HG03039 (cell line): ENCODE measurements at regions not wholly inside any gene's neighbourhood (a gene's known extent, or its start where the extent isn't known, plus 50 kb on each side); places are given as distances from the start of the nearest gene placed in this dataset.

Experiments used
- ATAC-seq: cut with Tn5 transposase; IDR thresholded peaks from one replicate; pipeline ENCODE4 v1.9.1; 2021; ENCODE audit warnings: mild to moderate bottlenecking, moderate library complexity; ENCODE audit not compliant: unreplicated experiment

DNA sequence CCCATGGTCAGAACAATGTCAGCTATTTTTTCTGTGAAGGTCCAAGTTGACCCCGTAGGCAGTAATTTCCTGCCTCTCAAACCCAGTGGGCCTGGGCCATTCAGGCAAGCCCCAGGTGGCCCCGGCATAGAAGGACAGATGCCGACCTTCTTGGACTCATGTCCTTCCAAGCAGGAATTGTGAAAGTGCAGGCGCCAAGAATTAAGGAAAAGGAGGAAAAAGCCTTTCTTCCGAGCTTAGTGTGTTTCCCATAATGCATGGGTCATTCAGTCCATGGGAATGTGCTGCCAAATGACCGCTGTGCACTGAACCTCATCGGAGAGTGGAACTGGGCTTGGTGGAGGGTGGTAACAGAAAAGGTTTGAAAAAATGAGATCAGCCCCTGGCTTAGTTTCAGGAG, 196.5 kb upstream of the HS3ST1 start:
- no peak for ATAC-seq

DNA sequence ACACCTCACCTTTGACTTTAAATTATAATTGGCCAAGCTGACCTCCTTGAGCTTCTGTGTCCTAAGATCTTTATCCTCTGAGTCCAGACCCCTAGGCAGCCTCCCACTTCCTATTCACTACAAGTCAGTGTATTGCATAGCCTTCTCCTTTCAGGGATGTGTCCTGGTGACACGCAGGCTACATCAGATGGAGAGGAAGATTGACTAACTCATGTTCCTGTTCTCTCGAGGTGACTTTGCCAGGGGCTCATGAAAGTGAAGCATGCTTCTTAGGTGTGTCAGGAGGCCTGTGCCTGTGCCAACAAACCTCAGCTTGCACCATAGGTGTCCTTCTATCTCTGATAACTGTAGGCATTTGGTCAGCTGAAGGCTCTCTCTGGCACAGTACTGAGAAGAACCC, 195.7 kb upstream of the HS3ST1 start:
- no peak for ATAC-seq

GRCh38 chr4:11623726-11624037, 195.0 kb upstream of the HS3ST1 start:
- ATAC-seq, result no peak

DNA sequence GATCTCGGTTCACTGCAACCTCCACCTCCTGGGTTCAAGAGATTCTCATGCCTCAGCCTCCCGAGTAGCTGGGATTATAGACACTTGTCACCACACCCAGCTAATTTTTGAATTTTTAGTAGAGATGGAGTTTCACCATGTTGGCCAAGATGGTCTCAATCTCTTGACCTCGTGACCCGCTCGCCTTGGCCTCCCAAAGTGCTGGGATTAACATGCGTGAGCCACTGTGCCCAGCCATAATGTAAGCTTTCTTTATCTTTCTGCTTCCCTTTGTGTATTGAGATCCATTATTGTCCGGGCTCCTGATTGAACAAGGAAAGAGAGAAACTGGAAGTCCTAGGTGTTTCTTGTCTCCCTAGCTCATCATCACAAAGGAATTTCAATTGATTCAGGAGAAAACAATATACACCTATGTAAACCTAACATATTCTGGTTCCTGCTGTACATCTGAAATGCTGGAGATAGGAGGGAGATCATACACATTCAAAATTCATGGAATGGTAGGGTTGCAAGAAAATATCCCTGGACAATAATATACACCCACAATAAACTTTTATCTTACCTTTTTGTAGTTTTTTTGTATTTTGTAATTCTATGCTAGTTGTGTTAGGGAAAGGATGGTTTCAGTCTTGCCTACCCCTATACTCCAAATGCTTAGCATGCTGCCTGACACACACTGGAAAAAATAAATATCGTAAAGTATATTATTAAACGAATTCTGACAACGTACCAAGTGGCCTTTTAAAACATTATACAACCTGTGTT, 194.4 kb upstream of the HS3ST1 start:
- no peak for ATAC-seq

- ATAC-seq, result no peak
Observed at GRCh38 chr4:11620861-11621260, 192.2 kb upstream of the HS3ST1 start.

- no peak for ATAC-seq
Observed at GRCh38 chr4:11618666-11619282, 190.1 kb upstream of the HS3ST1 start.

DNA sequence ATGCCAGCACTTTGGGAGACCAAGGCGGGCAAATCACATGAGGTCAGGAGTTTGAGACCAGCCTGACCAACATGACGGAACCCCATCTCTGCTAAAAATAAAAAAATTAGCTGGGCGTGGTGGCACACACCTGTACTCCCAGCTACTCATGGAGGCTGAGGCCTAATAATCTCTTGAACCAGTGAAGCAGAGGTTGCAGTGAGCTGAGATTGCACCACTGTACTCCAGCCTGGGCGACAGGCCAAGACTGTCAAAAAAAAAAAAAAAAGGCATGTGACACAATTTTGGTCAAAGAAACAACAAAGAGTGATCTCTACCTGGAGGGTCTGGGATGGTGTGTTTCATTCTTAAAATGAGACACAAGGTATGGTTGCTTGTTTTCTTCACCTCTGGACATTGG, 188.2 kb upstream of the HS3ST1 start:
- no peak for ATAC-seq

DNA sequence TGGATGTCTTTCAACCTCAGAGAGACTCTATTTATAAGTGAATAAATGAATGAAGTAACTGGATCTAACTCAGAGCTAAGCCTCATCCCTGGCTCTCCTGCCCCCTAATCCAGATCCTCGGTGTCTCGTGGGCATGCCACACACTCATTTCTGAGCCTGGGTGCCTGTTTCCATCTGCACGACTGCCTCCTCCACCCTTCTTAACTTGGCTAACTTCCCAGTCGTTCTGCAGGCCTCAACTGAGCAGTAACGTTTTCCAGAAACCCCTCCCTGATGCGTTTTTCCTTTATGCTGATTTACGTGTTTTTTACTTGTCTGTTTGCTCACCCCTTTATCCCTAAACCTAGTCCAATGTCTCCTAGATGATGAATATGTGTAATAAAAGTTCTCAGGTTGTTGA, 186.9 kb upstream of the HS3ST1 start:
- ATAC-seq, result no peak

DNA sequence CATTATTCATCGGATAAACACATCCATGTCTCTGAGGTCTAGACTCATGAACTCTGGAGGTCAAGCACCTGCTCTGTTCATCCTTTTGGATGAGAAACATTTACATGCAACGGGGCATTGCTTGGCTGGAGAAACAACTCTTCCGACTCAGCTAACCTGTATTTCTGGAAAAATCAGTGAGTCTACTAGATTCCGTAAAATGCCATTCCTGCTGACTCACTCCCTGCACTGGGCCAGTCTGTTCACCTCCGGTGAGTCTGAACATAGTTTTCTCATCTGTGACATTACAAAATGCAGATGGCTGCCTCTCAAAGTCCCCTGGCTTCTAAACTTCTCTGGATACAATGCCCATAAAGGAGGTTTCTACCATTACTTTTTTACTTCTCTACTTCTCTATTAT, 185.7 kb upstream of the HS3ST1 start:
- no peak for ATAC-seq

DNA sequence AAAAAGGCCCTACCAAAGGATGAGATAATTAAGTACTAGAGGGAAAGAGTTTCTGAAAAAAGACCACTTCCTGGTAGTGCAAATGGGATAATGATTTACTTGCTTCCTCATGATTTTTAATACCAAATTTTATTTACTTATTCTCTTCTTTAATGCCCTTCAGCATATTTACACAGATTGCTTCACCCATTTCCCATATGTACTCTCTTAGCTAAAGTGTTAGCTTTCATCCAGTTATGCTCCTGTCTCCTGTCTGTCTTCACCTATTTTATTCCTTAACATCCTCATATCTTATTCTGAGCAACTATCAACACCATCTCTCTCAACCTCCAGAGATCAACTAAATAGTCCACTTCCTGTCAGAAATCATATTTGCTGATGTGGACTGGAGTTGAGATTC, 183.2 kb upstream of the HS3ST1 start:
- ATAC-seq, result no peak

GRCh38 chr4:11609751-11610150, 181.1 kb upstream of the HS3ST1 start:
- no peak for ATAC-seq

DNA sequence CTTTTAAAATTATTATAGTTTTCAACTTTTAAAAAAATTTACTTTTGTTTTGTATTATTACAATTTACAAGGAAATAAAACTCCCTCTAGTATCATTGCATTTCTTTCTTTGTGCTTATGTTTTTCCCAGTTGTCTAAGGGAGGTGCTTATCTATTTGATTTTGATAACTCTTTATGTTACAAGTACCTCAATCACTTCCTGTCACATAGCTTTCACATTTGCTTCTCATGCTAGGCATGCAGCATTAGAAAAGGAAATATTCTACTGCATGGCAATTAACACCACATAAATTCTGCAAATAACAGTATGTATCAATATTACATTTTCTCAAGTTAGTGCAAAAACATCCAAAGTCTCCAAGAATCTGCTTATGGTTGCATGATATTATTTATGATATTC, 180.3 kb upstream of the HS3ST1 start:
- ATAC-seq, result no peak

DNA sequence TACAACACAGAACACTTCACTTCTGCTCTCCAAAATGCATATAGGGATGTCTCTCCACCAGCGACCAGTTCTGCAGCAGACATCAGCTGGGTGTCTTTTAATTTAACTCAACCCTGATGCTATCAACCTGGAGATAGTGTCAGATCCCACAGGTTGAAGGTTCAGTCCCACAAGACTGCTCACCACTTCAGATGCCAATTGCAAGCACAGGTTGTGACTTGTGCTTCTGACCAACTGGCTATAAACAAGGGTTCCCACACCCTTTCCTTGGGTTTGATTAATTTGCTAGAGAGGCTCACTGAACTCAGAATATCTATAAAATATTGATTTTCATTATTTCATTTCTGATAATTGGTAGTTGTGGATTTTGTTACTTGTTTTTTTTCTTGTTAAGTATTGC, 177.4 kb upstream of the HS3ST1 start:
- no peak for ATAC-seq

- no peak for ATAC-seq
Observed at GRCh38 chr4:11605597-11605996, 176.9 kb upstream of the HS3ST1 start.

- ATAC-seq, result no peak
Observed at GRCh38 chr4:11604821-11605220, 176.1 kb upstream of the HS3ST1 start.

- ATAC-seq, result no peak
Observed at GRCh38 chr4:11603591-11604194, 175.0 kb upstream of the HS3ST1 start.

DNA sequence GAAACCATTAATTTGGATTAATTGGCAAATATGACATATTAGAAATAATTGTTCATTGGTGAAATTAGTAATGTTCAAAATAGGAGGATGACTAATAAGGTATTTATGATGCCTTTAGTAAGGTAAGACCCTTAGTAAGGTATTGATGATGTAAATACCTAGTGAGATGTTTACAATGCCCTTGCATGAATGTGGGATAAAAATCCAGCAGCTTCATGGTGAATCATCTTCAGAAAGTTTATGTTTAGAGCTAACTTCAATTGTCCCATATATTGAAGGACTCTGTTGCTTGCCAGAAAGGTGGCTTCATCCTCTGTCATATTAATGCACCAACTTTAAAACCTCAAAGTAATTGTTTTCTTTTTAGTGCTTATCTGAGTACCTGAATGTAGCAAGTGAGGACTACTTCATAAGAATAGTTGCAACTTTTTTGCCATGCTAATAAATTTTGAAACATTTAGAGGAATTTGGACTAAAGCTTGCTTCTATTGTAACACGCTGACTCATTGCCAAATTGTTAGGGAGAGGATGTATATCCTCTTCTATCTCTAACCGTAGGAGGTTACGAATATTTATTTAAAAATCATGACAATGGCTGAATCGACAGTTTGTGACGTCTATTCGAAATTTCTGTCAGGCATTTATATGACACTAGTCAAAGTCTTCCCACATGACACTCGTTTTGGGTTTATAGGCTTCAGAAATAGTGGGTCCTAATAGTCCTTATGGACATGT, 174.1 kb upstream of the HS3ST1 start:
- ATAC-seq, result no peak

DNA sequence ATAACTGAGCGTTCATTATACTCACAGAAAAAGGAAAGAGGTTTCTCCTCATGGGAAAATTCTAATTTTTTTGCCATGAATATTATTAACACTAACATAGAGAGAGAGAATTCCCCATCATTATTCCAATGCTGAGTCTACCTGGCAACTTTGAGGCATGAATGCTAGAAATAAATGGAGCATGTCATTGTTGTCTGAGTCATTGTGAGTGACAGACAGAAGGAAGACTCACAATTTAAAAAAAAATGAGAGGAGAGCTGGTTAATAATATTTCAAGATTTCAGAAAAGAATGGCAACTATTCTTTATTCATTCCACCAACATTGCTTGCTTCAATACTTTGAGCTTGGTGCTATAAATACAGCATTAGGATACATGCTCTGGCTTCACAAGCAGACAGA, 170.4 kb upstream of the HS3ST1 start:
- no peak for ATAC-seq

DNA sequence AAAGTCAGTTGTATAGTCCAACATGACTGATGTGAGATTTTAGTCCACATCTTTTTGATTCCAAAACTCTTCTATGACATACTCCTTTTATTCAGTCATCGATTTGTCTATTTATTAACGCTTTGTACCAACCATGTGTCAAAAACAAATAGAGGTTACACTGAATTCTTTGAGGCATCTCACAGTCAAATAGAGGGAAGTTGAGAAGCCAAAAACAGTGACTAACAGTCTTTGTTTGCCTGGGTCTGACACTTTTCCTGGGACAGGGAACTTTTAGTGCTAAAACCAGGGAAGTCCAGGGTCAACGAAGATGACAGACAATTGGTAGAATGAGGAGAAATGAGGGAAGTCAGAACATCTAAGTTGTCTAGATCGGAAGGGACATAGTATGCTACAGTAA, 169.9 kb upstream of the HS3ST1 start:
- ATAC-seq, result no peak

- no peak for ATAC-seq
Observed at GRCh38 chr4:11597506-11597905, 168.8 kb upstream of the HS3ST1 start.

GRCh38 chr4:11596989-11597388, 168.3 kb upstream of the HS3ST1 start:
- ATAC-seq, result no peak

DNA sequence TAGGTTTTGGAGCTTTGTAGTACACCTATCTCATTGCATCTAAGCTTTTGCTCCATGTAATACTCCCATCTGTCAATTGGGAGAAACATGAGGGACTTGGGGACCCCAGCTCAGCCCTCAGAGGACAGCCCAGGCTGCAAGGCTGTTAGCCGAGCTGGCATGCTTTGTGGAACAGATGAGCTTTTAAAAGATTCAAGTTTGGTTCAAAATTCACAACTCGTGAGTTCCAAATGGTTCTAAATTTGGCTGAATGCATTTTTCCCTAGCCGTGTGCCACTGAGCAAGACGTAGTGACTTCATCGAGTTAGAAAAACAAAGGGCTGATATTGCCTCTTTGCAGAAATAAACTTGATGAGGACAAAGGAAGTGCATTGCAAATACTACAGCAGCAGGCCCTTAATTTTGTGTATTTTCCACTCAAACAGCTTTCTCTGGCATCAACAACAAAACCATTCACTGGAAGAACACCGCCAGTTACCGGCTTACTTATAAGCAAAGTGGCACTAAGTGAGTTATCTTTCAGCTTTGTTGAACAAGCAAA, 165.0 kb upstream of the HS3ST1 start:
- no peak for ATAC-seq
